ENCODE measurements at regions not wholly inside any gene's neighbourhood (a gene's known extent, or its start where the extent isn't known, plus 50 kb on each side); places are given as distances from the start of the nearest gene placed in this dataset.

DNA sequence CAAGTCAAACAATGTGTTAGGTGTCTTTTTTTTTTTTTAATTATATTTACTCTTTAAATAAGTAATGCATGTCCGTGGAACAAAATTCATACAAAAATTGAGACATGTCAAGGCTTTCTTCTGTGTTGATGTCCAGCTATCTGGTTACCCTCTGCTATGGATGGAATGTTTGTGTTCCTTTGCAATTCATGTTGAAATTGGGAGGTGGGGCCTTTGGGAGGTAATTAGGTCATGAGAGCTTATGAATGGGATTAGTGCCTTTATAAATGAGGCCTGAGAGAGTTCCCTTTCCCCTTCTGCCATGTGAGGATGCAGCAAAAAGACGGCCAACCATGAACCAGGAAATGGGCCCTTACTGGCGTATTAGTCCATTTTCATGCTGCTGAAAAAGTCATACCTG, 83.1 kb upstream of the KCNG1 start:
- TF ChIP-seq, protein P1, sequence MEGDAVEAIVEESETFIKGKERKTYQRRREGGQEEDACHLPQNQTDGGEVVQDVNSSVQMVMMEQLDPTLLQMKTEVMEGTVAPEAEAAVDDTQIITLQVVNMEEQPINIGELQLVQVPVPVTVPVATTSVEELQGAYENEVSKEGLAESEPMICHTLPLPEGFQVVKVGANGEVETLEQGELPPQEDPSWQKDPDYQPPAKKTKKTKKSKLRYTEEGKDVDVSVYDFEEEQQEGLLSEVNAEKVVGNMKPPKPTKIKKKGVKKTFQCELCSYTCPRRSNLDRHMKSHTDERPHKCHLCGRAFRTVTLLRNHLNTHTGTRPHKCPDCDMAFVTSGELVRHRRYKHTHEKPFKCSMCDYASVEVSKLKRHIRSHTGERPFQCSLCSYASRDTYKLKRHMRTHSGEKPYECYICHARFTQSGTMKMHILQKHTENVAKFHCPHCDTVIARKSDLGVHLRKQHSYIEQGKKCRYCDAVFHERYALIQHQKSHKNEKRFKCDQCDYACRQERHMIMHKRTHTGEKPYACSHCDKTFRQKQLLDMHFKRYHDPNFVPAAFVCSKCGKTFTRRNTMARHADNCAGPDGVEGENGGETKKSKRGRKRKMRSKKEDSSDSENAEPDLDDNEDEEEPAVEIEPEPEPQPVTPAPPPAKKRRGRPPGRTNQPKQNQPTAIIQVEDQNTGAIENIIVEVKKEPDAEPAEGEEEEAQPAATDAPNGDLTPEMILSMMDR (conservative IDR thresholded peaks at IDR 0.05; ENCODE audit: low read depth, low read length) = no peak
- TF ChIP-seq EZH2phosphoT487 (IDR thresholded peaks at IDR 0.05; ENCODE audit: borderline replicate concordance, low read length) (no peak), EZH2 (IDR thresholded peaks at IDR 0.05; ENCODE audit: low read length, unreplicated experiment) (no peak)

Measured in PC-3 (cell line).